ENCODE measurements at regions not wholly inside any gene's neighbourhood (a gene's known extent, or its start where the extent isn't known, plus 50 kb on each side); places are given as distances from the start of the nearest gene placed in this dataset.
"Not testable (repeated sequence)": the region's sequence is repeated elsewhere in the genome, so short reads cannot be mapped to it uniquely, and the experiment has no call there.

GRCh38 chr1:100811808-100812207, 82.8 kb downstream of the EXTL2 start:
- Mint-ChIP-seq H3K4me1 (ENCODE audit: unreplicated experiment) (peaks cover 27% of the 10 kb centered on the region), H3K27me3 (ENCODE audit: unreplicated experiment) (no peaks in the 10 kb centered on the region), H3K27ac (ENCODE audit: unreplicated experiment) (no peak overlapping the region), H3K36me3 (ENCODE audit: low read depth, unreplicated experiment) (no peaks in the 10 kb centered on the region), H3K4me3 (ENCODE audit: unreplicated experiment) (no peak overlapping the region), H3K9me3 (ENCODE audit: unreplicated experiment) (no peaks in the 10 kb centered on the region)
- no peak for DNase-seq (ENCODE audit: low spot score)
- TF ChIP-seq, protein P1, sequence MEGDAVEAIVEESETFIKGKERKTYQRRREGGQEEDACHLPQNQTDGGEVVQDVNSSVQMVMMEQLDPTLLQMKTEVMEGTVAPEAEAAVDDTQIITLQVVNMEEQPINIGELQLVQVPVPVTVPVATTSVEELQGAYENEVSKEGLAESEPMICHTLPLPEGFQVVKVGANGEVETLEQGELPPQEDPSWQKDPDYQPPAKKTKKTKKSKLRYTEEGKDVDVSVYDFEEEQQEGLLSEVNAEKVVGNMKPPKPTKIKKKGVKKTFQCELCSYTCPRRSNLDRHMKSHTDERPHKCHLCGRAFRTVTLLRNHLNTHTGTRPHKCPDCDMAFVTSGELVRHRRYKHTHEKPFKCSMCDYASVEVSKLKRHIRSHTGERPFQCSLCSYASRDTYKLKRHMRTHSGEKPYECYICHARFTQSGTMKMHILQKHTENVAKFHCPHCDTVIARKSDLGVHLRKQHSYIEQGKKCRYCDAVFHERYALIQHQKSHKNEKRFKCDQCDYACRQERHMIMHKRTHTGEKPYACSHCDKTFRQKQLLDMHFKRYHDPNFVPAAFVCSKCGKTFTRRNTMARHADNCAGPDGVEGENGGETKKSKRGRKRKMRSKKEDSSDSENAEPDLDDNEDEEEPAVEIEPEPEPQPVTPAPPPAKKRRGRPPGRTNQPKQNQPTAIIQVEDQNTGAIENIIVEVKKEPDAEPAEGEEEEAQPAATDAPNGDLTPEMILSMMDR (IDR thresholded peaks at IDR 0.05; ENCODE audit: unreplicated experiment) = no peak

DNA sequence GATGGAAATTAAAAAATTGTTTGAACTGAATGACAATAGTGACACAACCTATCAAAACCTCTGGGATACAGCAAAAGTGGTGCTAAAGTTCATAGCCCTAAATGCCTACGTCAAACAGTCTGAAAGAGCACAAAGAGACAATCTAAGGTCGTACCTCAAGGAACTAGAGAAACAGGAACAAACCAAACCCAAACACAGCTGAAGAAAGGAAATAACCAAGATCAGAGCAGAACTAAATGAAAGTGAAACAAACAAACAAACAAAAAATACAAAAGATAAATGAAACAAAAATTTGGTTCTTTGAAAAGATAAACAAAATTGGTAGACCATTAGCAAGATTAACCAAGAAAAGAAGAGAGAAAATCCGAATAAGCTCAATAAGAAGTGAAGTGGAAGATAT, 79.7 kb downstream of the EXTL2 start:
- H3K4me3 Mint-ChIP-seq (ENCODE audit: unreplicated experiment); DNase-seq (ENCODE audit: low spot score); H3K36me3 Mint-ChIP-seq (ENCODE audit: low read depth, unreplicated experiment); H3K27me3 Mint-ChIP-seq (ENCODE audit: unreplicated experiment); H3K9me3 Mint-ChIP-seq (ENCODE audit: unreplicated experiment): not testable (repeated sequence)
- peaks cover 32% of the 10 kb centered on the region for H3K4me1 Mint-ChIP-seq (ENCODE audit: unreplicated experiment)
- peak overlapping the region; percentile 65 for H3K27ac Mint-ChIP-seq (ENCODE audit: unreplicated experiment)

- Mint-ChIP-seq H3K27ac (ENCODE audit: unreplicated experiment) (peak overlapping the region; percentile 65), H3K9me3 (ENCODE audit: unreplicated experiment) (no peaks in the 10 kb centered on the region), H3K4me1 (ENCODE audit: unreplicated experiment) (peaks cover 32% of the 10 kb centered on the region), H3K27me3 (ENCODE audit: unreplicated experiment) (peaks cover 3% of the 10 kb centered on the region), H3K4me3 (ENCODE audit: unreplicated experiment) (no peak overlapping the region), H3K36me3 (ENCODE audit: low read depth, unreplicated experiment) (peaks cover under 1% of the 10 kb centered on the region)
- TF ChIP-seq, protein P1 (IDR thresholded peaks at IDR 0.05; ENCODE audit: unreplicated experiment) = no peak
- no peak for DNase-seq (ENCODE audit: low spot score)
These were observed 78.6 kb downstream of the EXTL2 start for GRCh38 chr1:100816049-100816448.

GRCh38 chr1:100820195-100820594, 74.4 kb downstream of the EXTL2 start:
- not testable (repeated sequence) for H3K9me3 Mint-ChIP-seq (ENCODE audit: unreplicated experiment); H3K4me3 Mint-ChIP-seq (ENCODE audit: unreplicated experiment); DNase-seq (ENCODE audit: low spot score); H3K36me3 Mint-ChIP-seq (ENCODE audit: low read depth, unreplicated experiment); H3K27me3 Mint-ChIP-seq (ENCODE audit: unreplicated experiment); H3K27ac Mint-ChIP-seq (ENCODE audit: unreplicated experiment)
- H3K4me1 Mint-ChIP-seq (ENCODE audit: unreplicated experiment) = peaks cover 20% of the 10 kb centered on the region

DNA sequence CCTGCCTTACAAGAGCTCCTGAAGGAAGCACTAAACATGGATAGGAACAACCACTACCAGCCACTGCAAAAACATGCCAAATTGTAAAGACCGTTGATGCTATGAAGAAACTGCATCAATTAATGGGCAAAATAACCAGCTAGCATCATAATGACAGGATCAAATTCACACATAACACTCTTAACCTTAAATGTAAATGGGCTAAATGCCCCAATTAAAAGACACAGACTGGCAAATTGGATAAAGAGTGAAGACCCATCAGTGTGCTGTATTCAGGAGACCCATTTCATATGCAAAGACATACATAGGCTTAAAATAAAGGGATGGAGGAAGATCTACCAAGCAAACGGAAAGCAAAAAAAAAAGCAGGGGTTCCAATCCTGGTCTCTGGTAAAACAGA, 72.7 kb downstream of the EXTL2 start:
- H3K27ac Mint-ChIP-seq (ENCODE audit: unreplicated experiment); H3K9me3 Mint-ChIP-seq (ENCODE audit: unreplicated experiment); DNase-seq (ENCODE audit: low spot score); H3K4me1 Mint-ChIP-seq (ENCODE audit: unreplicated experiment); H3K27me3 Mint-ChIP-seq (ENCODE audit: unreplicated experiment); H3K36me3 Mint-ChIP-seq (ENCODE audit: low read depth, unreplicated experiment); H3K4me3 Mint-ChIP-seq (ENCODE audit: unreplicated experiment): not testable (repeated sequence)

Measured in endothelial cell (in vitro differentiated cells).